Panc1 (cell line): ENCODE measurements at regions not wholly inside any gene's neighbourhood (a gene's known extent, or its start where the extent isn't known, plus 50 kb on each side); places are given as distances from the start of the nearest gene placed in this dataset.

Experiments used
- ATAC-seq: fragments of 200-7000 bp; cut with Tn5 transposase; 2 replicates; pipeline ENCODE4 v1.9.1; 2020; ENCODE audit warnings: mild to moderate bottlenecking, moderate library complexity
- BruUV-seq: library from RNA; stranded (reverse); fragments of 400-500 nt; replicated peaks from 2 replicates; lab custom pipeline; 2021; lab: Mats Ljungman, UMichigan
- CTCF ChIA-PET: fragments of 300-600 bp; sonication (Branson Sonifier 250); formaldehyde crosslinking; loops from one replicate; lab custom pipeline; 2022; ENCODE audit warnings: antibody characterized with exemption; lab: Charles Lee
- POLR2A ChIA-PET: fragments of 300-600 bp; sonication (Branson Sonifier 250); formaldehyde crosslinking; loops from one replicate; lab custom pipeline; 2022; ENCODE audit warnings: antibody characterized with exemption; lab: Charles Lee
- DNase-seq: peaks from one replicate; pipeline ENCODE4 v3.0.0-alpha.2; 2010; ENCODE audit warnings: low read depth, low spot score
- H3K27ac ChIP-seq: 2 replicates; pipeline ENCODE4 v1.5.1; 2011; ENCODE audit warnings: mild to moderate bottlenecking, low read length, inconsistent platforms
- H3K27me3 ChIP-seq: fragments of 200-500 bp; sonication (Bioruptor generic); 2 replicates; pipeline ENCODE4 v1.6.0; 2014; ENCODE audit warnings: low read length, inconsistent platforms; ENCODE audit not compliant: control insufficient read depth, insufficient read depth
- H3K36me3 ChIP-seq: fragments of 200-500 bp; sonication (Bioruptor generic); 2 replicates; pipeline ENCODE4 v1.5.1; 2014; ENCODE audit warnings: inconsistent platforms, mild to moderate bottlenecking, low read length, moderate library complexity; ENCODE audit not compliant: control insufficient read depth, insufficient read depth
- H3K4me1 ChIP-seq: 2 replicates; pipeline ENCODE4 v1.5.1; 2011; ENCODE audit warnings: inconsistent platforms, mild to moderate bottlenecking, low read length, moderate library complexity; ENCODE audit not compliant: control insufficient read depth, insufficient read depth
- H3K4me3 ChIP-seq, 2 experiments: 2 replicates each; pipeline ENCODE4 v1.5.1; 2011 to 2012; ENCODE audit warnings: low read depth in 2 of 2, low read length in 2 of 2, mild to moderate bottlenecking in 2 of 2, inconsistent platforms in 1 of 2, moderate library complexity in 1 of 2
- H3K9me3 ChIP-seq: fragments of 200-500 bp; sonication (Bioruptor generic); 2 replicates; pipeline ENCODE4 v1.5.1; 2014; ENCODE audit warnings: low read depth, mild to moderate bottlenecking, inconsistent platforms, low read length, moderate library complexity; ENCODE audit not compliant: control insufficient read depth, insufficient read depth
- CTCF ChIP-seq: fragments of 450-650 bp; IDR thresholded peaks from 2 replicates; pipeline ENCODE4 v1.5.1; 2017; ENCODE audit warnings: mild to moderate bottlenecking
- POLR2AphosphoS5 ChIP-seq: IDR thresholded peaks from 2 replicates; pipeline ENCODE4 v1.6.1; 2012; ENCODE audit warnings: mild to moderate bottlenecking, low read depth, low read length, moderate library complexity
- REST ChIP-seq, 2 experiments: IDR thresholded peaks; 2 replicates each; pipeline ENCODE4 v1.6.1; 2011 to 2012; ENCODE audit warnings: low read depth in 2 of 2, control low read depth in 1 of 2, low read length in 1 of 2, mild to moderate bottlenecking in 1 of 2, moderate library complexity in 1 of 2; ENCODE audit not compliant: insufficient read depth in 1 of 2
- SIN3A ChIP-seq: IDR thresholded peaks from 2 replicates; pipeline ENCODE4 v1.6.1; 2012; ENCODE audit warnings: low read depth, mild to moderate bottlenecking, low read length, moderate library complexity, borderline replicate concordance; ENCODE audit not compliant: insufficient read depth
- TCF7L2 ChIP-seq: IDR thresholded peaks from 2 replicates; pipeline ENCODE4 v1.6.1; 2011; ENCODE audit warnings: mild to moderate bottlenecking, low read depth, low read length, inconsistent platforms
- in situ Hi-C: cut with HindIII; loops from 2 replicates; pipeline ENCODE4 v1.10.0; 2016; ENCODE audit warnings: low sequenced_read_pairs, low pct_unique_long_range_greater_than_20kb
- intact Hi-C: fragments of 100-400 bp; cut with micrococcal nuclease; formaldehyde crosslinking; loops from one replicate; pipeline ENCODE4 v1.10.0; 2022; ENCODE audit not compliant: unreplicated experiment

- CTCF ChIA-PET = no interaction called here
- BruUV-seq = no TSS peak
- TF ChIP-seq SIN3A (no peak), POLR2AphosphoS5 (no peak), CTCF (no peak), REST (IDR thresholded peaks at IDR 0.05; ENCODE audit: insufficient read depth in 1 of 2, low read depth in 2 of 2, low read length in 1 of 2) (no peak), TCF7L2 (no peak)
- Histone ChIP-seq H3K4me3 (no peak overlapping the region), H3K4me1 (no peaks in the 10 kb centered on the region), H3K36me3 (no peaks in the 10 kb centered on the region), H3K9me3 (no peaks in the 10 kb centered on the region), H3K27ac (no peak overlapping the region), H3K27me3 (no peaks in the 10 kb centered on the region)
- DNase-seq (no peak), ATAC-seq (no peak)
- in situ Hi-C loops = no loop called here
- POLR2A ChIA-PET = interaction anchor here (0.7 kb wide), 1 partner anchor 15 kb away, joined by 3 read pairs; no protein-coding TSS in a partner anchor
- intact Hi-C loops = no loop called here
Observed at GRCh38 chr12:98156697-98157096, 358.7 kb upstream of the TMPO start.

- H3K4me1 ChIP-seq = no peaks in the 10 kb centered on the region
- no peaks in the 10 kb centered on the region for H3K27me3 ChIP-seq
- POLR2A ChIA-PET = no interaction called here
- in situ Hi-C loops = no loop called here
- H3K27ac ChIP-seq = no peak overlapping the region
- CTCF ChIA-PET = no interaction called here
- TF ChIP-seq REST (IDR thresholded peaks at IDR 0.05; ENCODE audit: insufficient read depth in 1 of 2, low read depth in 2 of 2, low read length in 1 of 2) = no peak
- no peak for TF ChIP-seq SIN3A
- TF ChIP-seq POLR2AphosphoS5 = no peak
- no peak for TF ChIP-seq CTCF
- TF ChIP-seq TCF7L2 = no peak
- no peaks in the 10 kb centered on the region for H3K9me3 ChIP-seq
- DNase-seq (no peak), ATAC-seq (no peak)
- no peaks in the 10 kb centered on the region for H3K36me3 ChIP-seq
- no TSS peak for BruUV-seq
- no peak overlapping the region for H3K4me3 ChIP-seq
- intact Hi-C loops = no loop called here
Observed at GRCh38 chr12:98162906-98163678, 352.3 kb upstream of the TMPO start.
